AG10803 (cell line): ENCODE measurements at regions not wholly inside any gene's neighbourhood (a gene's known extent, or its start where the extent isn't known, plus 50 kb on each side); places are given as distances from the start of the nearest gene placed in this dataset.

Source experiments
- DNase-seq: peaks from one replicate; pipeline ENCODE4 v3.0.0; 2010; ENCODE audit warnings: low read depth
- H3K4me3 ChIP-seq: 2 replicates; pipeline ENCODE4 v1.5.1; 2011; ENCODE audit warnings: mild to moderate bottlenecking, low read length, control low read depth
- TF ChIP-seq, protein P1 (sequence below): conservative IDR thresholded peaks from 2 replicates; pipeline ENCODE4 v1.5.1; 2011; ENCODE audit warnings: mild to moderate bottlenecking, low read length, control low read depth, inconsistent platforms

DNA sequence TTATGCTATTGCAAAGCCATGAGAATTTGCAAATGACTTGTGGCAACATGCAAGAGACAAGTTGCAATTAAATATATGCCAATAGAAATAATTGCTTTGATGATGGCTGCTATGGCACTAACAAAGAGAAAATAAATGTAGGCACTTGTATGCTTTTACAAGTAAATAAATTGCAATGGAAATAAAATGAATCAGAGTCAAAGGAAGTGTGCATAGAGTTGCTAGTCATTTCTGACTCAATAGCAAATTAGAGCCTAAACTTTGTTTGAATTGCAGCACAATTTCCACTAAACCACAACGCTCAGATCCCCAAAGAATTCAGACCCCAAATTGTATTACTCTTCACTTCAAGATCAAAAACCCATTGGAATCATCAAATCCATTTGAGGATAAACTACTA is 792.1 kb upstream of the ARGLU1 start:
- no peak overlapping the region for H3K4me3 ChIP-seq
- TF ChIP-seq, protein P1, sequence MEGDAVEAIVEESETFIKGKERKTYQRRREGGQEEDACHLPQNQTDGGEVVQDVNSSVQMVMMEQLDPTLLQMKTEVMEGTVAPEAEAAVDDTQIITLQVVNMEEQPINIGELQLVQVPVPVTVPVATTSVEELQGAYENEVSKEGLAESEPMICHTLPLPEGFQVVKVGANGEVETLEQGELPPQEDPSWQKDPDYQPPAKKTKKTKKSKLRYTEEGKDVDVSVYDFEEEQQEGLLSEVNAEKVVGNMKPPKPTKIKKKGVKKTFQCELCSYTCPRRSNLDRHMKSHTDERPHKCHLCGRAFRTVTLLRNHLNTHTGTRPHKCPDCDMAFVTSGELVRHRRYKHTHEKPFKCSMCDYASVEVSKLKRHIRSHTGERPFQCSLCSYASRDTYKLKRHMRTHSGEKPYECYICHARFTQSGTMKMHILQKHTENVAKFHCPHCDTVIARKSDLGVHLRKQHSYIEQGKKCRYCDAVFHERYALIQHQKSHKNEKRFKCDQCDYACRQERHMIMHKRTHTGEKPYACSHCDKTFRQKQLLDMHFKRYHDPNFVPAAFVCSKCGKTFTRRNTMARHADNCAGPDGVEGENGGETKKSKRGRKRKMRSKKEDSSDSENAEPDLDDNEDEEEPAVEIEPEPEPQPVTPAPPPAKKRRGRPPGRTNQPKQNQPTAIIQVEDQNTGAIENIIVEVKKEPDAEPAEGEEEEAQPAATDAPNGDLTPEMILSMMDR, result no peak
- DNase-seq, result no peak

DNA sequence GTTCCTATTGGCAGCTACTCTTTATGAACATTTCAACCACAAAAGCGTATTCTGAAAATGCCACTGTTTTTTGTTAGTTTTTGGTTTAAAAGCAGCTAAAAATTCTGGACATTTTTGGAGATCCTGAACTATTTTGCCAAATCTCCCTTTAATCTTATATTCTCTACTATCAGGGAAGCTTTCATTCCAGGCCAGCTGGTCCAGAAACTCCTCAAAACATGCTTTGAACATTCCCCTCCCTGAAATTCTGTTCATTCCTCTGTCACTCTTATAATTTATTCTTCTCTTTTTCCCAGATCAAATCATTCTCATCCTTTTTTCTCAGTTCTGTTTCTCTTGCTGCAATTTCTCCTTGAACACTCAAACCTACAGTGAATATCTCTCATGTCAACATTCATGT is 790.9 kb upstream of the ARGLU1 start:
- H3K4me3 ChIP-seq, result no peak overlapping the region
- DNase-seq, result no peak
- TF ChIP-seq, protein P1, result no peak

DNA sequence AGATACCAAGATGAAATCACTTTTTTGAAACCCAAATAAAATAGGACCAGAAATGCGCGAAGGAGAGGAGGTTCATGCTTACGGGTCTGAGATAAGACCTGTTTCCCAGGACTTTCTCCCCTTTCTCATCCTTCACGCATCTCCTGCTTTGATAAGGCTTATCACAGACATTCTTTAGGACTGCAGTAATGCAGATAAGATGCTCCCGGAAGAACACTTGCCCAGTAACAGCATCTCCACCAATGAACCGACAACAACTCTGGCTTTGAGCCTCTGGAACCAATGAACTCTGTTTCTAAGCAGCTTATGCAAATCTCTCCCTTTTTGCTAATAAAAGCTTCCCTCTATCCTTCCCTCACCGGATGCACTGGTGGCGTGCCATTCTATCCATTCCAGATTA is 783.4 kb upstream of the ARGLU1 start:
- DNase-seq, result no peak
- H3K4me3 ChIP-seq, result no peak overlapping the region

DNA sequence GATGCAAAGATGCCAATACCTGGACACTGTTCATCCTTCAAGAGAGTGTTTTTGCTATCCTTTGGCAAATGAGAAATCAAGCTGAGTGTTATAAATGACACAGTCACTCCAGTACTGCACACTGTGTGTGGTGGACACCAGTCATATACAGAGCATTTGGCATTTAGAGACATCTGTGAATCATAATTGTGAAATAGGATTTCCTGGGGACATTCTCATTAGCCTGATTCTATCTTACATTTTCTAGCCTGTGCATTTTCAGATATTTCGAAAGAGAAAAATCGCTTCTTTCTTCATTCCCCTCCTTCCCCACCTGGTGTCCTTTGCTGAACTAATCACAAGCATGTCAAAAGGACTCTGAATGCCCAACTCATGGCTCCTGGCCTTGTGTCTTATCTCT is 781.0 kb upstream of the ARGLU1 start:
- no peak overlapping the region for H3K4me3 ChIP-seq
- TF ChIP-seq, protein P1, result no peak
- peak; percentile 26 for DNase-seq

More for the DNA sequence above, 783.4 kb upstream of the ARGLU1 start:
- TF ChIP-seq, protein P1, result no peak

DNA sequence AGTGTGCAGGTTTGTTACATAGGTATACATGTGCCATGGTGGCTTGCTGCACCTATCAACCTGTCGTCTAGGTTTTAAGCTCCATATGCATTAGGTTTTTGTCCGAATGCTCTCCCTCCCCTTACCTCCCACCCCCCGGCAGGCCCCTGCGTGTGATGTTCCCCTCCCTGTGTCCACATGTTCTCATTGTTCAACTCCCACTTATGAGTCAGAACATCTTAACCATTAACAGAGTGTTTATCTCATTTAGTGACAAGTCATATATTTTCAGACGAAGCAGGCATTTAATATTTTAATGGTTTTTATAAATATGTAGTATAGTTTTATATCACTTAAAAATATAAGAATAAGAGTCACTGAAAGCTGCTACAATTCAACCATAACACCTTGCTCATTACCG is 780.5 kb upstream of the ARGLU1 start:
- DNase-seq, result no peak
- no peak overlapping the region for H3K4me3 ChIP-seq
- TF ChIP-seq, protein P1, result no peak

DNA sequence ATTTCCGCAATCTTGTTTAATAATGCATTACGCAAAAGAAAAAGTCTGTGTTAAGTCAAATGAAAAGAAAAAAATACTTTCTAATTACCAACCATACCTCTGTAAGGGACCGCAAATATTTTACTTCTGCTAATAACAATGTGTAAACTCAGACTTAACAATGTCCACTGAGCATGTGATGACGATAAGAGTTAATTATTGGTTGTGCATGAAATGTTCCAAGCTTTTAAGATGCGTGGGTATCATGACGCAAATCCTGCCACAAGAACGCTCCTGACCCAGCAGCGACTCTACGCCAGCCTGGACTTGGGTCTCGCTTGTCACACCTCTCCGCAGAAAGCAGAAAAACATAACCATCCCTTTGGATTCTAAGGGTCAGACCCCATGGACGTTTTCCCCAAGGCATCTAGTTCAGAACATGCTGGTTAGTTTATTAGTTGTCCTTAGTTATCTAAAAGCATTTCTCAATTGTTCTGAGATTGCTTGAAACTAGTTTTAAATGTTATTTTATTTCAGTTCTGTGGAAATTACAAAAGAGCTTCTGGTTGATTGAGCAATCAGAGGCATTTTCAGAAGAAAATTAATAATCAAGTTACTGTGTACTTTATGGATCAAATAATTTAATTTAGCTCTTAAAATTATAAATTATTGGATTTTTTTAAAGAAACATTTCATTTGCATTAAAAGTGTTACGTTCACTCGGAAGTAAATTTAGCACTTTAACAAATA is 779.9 kb upstream of the ARGLU1 start:
- H3K4me3 ChIP-seq, result no peak overlapping the region
- TF ChIP-seq, protein P1, result no peak
- no peak for DNase-seq

DNA sequence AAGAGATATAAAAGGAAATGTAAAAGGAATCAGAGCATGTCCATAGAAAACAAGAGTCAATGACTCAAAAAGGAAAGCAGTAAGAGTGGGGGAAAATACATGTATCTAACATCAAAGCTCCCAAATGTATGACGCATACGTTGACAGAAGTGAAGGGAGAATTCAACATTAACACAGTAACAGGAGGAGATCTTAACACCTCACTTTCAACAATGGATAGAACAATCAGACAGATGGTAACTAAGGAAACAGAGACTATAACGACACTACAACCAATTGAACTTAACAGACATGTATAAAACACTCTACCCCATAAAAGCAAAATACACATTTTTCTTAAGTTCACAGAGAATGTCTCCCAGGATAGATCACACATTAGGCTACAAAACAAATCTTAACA is 774.8 kb upstream of the ARGLU1 start:
- TF ChIP-seq, protein P1, result no peak
- no peak overlapping the region for H3K4me3 ChIP-seq
- no peak for DNase-seq
